A549 (cell line): ENCODE measurements at regions not wholly inside any gene's neighbourhood (a gene's known extent, or its start where the extent isn't known, plus 50 kb on each side); places are given as distances from the start of the nearest gene placed in this dataset.

ENCODE experiments used
- CTCF ChIP-seq: fragments of >200 bp; sonication (Bioruptor Twin); formaldehyde crosslinking; IDR thresholded peaks from 3 replicates; pipeline ENCODE4 v1.5.1; 2016
- HDAC2 ChIP-seq: fragments of 200-600 bp; sonication (generic); IDR thresholded peaks from 2 replicates; pipeline ENCODE4 v1.6.1; 2016
- JUN ChIP-seq, 2 experiments: fragments of >200 bp; sonication (Bioruptor Twin); formaldehyde crosslinking; IDR thresholded peaks; 2 replicates in 1 of 2; 3 replicates in 1 of 2; pipeline ENCODE4 v1.6.1; 2016 to 2017
- MAX ChIP-seq: IDR thresholded peaks from 2 replicates; pipeline ENCODE4 v1.6.1; 2012
- RFX5 ChIP-seq: fragments of 450-650 bp; IDR thresholded peaks from 2 replicates; pipeline ENCODE4 v1.7.1; 2014; ENCODE audit warnings: antibody characterized with exemption, mild to moderate bottlenecking, moderate library complexity
- SMC3 ChIP-seq: fragments of >200 bp; sonication (Bioruptor Twin); formaldehyde crosslinking; IDR thresholded peaks from 3 replicates; pipeline ENCODE4 v1.6.1; 2018; ENCODE audit warnings: inconsistent platforms
- TF ChIP-seq, protein P1 (sequence below): IDR thresholded peaks from 2 replicates; pipeline ENCODE4 v1.6.1; 2012; ENCODE audit warnings: low read depth, borderline replicate concordance
- TF ChIP-seq, protein P2 (sequence below): fragments of 200-600 bp; sonication (generic); IDR thresholded peaks from 2 replicates; pipeline ENCODE4 v1.6.1; 2016; ENCODE audit warnings: antibody characterized with exemption, mild to moderate bottlenecking, moderate library complexity
- TF ChIP-seq, protein P3 (sequence below): fragments of 250-450 bp; sonication (Bioruptor Pico); IDR thresholded peaks from 2 replicates; pipeline ENCODE4 v1.5.0; 2021; ENCODE audit warnings: mild to moderate bottlenecking, moderate library complexity, borderline replicate concordance

DNA sequence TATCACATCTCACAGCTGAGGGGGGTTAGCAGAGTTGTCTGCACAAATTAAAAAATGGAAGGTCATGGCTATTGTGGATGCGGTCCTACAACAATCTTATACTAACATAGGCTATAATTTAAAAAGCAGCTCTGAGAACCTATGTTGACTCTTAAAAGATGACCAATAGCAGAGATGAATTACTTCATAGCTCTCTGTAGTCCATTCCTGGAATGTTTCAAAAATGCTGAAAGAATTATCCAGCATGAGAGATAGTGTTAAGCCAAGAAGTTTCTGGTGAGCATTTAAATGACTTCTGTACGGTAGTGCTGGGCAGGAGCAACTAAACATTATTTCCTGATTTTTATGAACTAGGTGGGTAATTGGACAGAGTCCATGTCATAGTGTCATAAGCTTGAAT lies 218.2 kb upstream of the NUDT12 start:
- TF ChIP-seq, protein P1, sequence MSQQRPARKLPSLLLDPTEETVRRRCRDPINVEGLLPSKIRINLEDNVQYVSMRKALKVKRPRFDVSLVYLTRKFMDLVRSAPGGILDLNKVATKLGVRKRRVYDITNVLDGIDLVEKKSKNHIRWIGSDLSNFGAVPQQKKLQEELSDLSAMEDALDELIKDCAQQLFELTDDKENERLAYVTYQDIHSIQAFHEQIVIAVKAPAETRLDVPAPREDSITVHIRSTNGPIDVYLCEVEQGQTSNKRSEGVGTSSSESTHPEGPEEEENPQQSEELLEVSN: no peak
- TF ChIP-seq, protein P2, sequence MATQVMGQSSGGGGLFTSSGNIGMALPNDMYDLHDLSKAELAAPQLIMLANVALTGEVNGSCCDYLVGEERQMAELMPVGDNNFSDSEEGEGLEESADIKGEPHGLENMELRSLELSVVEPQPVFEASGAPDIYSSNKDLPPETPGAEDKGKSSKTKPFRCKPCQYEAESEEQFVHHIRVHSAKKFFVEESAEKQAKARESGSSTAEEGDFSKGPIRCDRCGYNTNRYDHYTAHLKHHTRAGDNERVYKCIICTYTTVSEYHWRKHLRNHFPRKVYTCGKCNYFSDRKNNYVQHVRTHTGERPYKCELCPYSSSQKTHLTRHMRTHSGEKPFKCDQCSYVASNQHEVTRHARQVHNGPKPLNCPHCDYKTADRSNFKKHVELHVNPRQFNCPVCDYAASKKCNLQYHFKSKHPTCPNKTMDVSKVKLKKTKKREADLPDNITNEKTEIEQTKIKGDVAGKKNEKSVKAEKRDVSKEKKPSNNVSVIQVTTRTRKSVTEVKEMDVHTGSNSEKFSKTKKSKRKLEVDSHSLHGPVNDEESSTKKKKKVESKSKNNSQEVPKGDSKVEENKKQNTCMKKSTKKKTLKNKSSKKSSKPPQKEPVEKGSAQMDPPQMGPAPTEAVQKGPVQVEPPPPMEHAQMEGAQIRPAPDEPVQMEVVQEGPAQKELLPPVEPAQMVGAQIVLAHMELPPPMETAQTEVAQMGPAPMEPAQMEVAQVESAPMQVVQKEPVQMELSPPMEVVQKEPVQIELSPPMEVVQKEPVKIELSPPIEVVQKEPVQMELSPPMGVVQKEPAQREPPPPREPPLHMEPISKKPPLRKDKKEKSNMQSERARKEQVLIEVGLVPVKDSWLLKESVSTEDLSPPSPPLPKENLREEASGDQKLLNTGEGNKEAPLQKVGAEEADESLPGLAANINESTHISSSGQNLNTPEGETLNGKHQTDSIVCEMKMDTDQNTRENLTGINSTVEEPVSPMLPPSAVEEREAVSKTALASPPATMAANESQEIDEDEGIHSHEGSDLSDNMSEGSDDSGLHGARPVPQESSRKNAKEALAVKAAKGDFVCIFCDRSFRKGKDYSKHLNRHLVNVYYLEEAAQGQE: no peak
- TF ChIP-seq HDAC2 (no peak), CTCF (no peak), MAX (no peak), RFX5 (no peak), JUN (IDR thresholded peaks at IDR 0.05) (no peak), SMC3 (no peak)
- TF ChIP-seq, protein P3, sequence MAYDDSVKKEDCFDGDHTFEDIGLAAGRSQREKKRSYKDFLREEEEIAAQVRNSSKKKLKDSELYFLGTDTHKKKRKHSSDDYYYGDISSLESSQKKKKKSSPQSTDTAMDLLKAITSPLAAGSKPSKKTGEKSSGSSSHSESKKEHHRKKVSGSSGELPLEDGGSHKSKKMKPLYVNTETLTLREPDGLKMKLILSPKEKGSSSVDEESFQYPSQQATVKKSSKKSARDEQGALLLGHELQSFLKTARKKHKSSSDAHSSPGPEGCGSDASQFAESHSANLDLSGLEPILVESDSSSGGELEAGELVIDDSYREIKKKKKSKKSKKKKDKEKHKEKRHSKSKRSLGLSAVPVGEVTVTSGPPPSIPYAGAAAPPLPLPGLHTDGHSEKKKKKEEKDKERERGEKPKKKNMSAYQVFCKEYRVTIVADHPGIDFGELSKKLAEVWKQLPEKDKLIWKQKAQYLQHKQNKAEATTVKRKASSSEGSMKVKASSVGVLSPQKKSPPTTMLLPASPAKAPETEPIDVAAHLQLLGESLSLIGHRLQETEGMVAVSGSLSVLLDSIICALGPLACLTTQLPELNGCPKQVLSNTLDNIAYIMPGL (CRISPR knock-in tag): no peak
